IMR-90 (cell line): ENCODE measurements at regions not wholly inside any gene's neighbourhood (a gene's known extent, or its start where the extent isn't known, plus 50 kb on each side); places are given as distances from the start of the nearest gene placed in this dataset.

Source experiments
- BHLHE40 ChIP-seq: fragments of 150-350 bp; IDR thresholded peaks from 2 replicates; pipeline ENCODE4 v1.6.1; 2016; ENCODE audit warnings: mild to moderate bottlenecking, low read depth, low read length
- CEBPB ChIP-seq: IDR thresholded peaks from 2 replicates; pipeline ENCODE4 v1.6.1; 2012; ENCODE audit warnings: low read depth, low read length, improper control_type of control experiment
- CHD1 ChIP-seq: IDR thresholded peaks from 2 replicates; pipeline ENCODE4 v1.6.1; 2012; ENCODE audit warnings: low read depth, low read length, improper control_type of control experiment
- CTCF ChIP-seq: conservative IDR thresholded peaks from 2 replicates; pipeline ENCODE4 v1.5.1; 2012; ENCODE audit warnings: mild to moderate bottlenecking, low read depth, low read length, improper control_type of control experiment
- ELK1 ChIP-seq: fragments of 150-350 bp; IDR thresholded peaks from 2 replicates; pipeline ENCODE4 v1.6.1; 2016; ENCODE audit warnings: low read depth, mild to moderate bottlenecking, low read length, moderate library complexity, borderline replicate concordance
- FOS ChIP-seq: fragments of 150-350 bp; IDR thresholded peaks from 2 replicates; pipeline ENCODE4 v1.6.1; 2016; ENCODE audit warnings: low read depth, low read length
- MAFK ChIP-seq: IDR thresholded peaks from 2 replicates; pipeline ENCODE4 v1.6.1; 2012; ENCODE audit warnings: low read depth, low read length, improper control_type of control experiment
- MAZ ChIP-seq: IDR thresholded peaks from 2 replicates; pipeline ENCODE4 v1.6.1; 2012; ENCODE audit warnings: low read depth, mild to moderate bottlenecking, low read length, improper control_type of control experiment, moderate library complexity, borderline replicate concordance
- NFE2L2 ChIP-seq: fragments of 150-350 bp; IDR thresholded peaks from 2 replicates; pipeline ENCODE4 v1.6.1; 2016; ENCODE audit warnings: low read depth, mild to moderate bottlenecking, low read length
- POLR2A ChIP-seq: IDR thresholded peaks from 2 replicates; pipeline ENCODE4 v1.6.1; 2012; ENCODE audit warnings: mild to moderate bottlenecking, low read depth, low read length
- RAD21 ChIP-seq: IDR thresholded peaks from 2 replicates; pipeline ENCODE4 v1.6.1; 2012; ENCODE audit warnings: low read length, improper control_type of control experiment
- RCOR1 ChIP-seq: IDR thresholded peaks from 2 replicates; pipeline ENCODE4 v1.6.1; 2012; ENCODE audit warnings: mild to moderate bottlenecking, low read length, improper control_type of control experiment; ENCODE audit not compliant: insufficient replicate concordance
- RFX5 ChIP-seq: IDR thresholded peaks from 2 replicates; pipeline ENCODE4 v1.8.0; 2012; ENCODE audit warnings: low read depth, mild to moderate bottlenecking, low read length, moderate library complexity
- SMC3 ChIP-seq: fragments of 150-350 bp; IDR thresholded peaks from 2 replicates; pipeline ENCODE4 v1.6.1; 2016; ENCODE audit warnings: low read depth, mild to moderate bottlenecking, antibody characterized with exemption, low read length, moderate library complexity

- TF ChIP-seq POLR2A (no peak), CTCF (no peak), RAD21 (no peak), RFX5 (no peak), RCOR1 (no peak), BHLHE40 (no peak), CEBPB (no peak), CHD1 (no peak), MAZ (no peak), FOS (no peak), SMC3 (no peak), ELK1 (no peak), MAFK (no peak), NFE2L2 (no peak)
Observed at GRCh38 chr17:22102177-22102576, 409.9 kb downstream of the KCNJ18 start.
